ENCODE measurements at regions not wholly inside any gene's neighbourhood (a gene's known extent, or its start where the extent isn't known, plus 50 kb on each side); places are given as distances from the start of the nearest gene placed in this dataset.

DNA sequence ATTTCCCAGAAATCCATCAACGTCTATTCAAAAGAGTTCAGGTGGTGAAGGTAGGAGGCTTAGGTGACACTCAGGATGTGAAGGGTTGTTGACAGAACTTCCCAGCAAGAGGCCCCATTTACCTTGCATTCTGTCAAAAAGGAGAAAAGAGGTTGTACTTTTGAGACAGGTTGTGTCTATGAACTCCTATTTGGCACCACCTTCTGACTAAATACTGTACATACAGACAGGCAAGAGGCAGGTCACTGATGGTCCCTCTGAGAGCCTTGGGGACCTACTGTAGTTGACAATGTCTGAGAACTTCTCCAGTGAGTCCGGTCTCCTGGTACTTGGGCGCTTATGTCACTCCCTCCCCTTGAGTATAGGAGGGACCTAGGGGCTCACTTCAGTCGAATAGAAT lies 479.3 kb upstream of the ZFHX3 start:
- Histone ChIP-seq H4K20me1 (ENCODE audit: insufficient read depth, low read length) (no peaks in the 10 kb centered on the region), H4K5ac (ENCODE audit: low read depth, low read length) (no peak overlapping the region), H2BK20ac (ENCODE audit: low read depth, low read length) (no peak overlapping the region), H2BK120ac (ENCODE audit: low read depth, low read length) (no peak overlapping the region), H3K9me3 (ENCODE audit: control insufficient read depth, insufficient read depth, low read length) (no peaks in the 10 kb centered on the region; the same call in 1 of the 2 replicates), H3K4me3 (ENCODE audit: insufficient read depth, low read depth, low read length) (no peak overlapping the region), H3K56ac (ENCODE audit: extremely low read depth, insufficient read depth, low read length) (no peak overlapping the region), H3K4me2 (ENCODE audit: low read depth, low read length) (no peak overlapping the region), H3K27ac (ENCODE audit: insufficient read depth, low read length) (no peak overlapping the region), H3K23ac (ENCODE audit: low read depth, low read length) (no peak overlapping the region), H4K91ac (ENCODE audit: insufficient read depth, low read depth, low read length) (no peak overlapping the region), H3K14ac (replicated peaks; ENCODE audit: low read depth, low read length) (no peak overlapping the region), H3K4ac (ENCODE audit: low read depth, low read length) (no peak overlapping the region), H2BK15ac (ENCODE audit: low read depth, low read length) (no peak overlapping the region), H2AFZ (replicated peaks; ENCODE audit: low read length, poor library complexity) (no peak overlapping the region), H2AK5ac (ENCODE audit: low read depth, low read length) (no peak overlapping the region), H2AK9ac (replicated peaks; ENCODE audit: low read depth, low read length, poor library complexity) (no peak overlapping the region), H3K27me3 (ENCODE audit: control insufficient read depth, insufficient read depth, low read length) (no peaks in the 10 kb centered on the region), H4K8ac (ENCODE audit: low read depth in 2 of 2, low read length in 2 of 2) (no peak overlapping the region), H3K9ac (ENCODE audit: low read depth, low read length) (no peak overlapping the region), H3K36me3 (ENCODE audit: control insufficient read depth, insufficient read depth, low read length) (no peaks in the 10 kb centered on the region), H3K79me1 (ENCODE audit: low read depth in 1 of 2, low read length in 2 of 2) (no peaks in the 10 kb centered on the region), H3K18ac (ENCODE audit: low read depth, low read length) (no peak overlapping the region), H3K4me1 (ENCODE audit: control insufficient read depth, insufficient read depth, low read length) (no peaks in the 10 kb centered on the region), H3K9me1 (ENCODE audit: insufficient read depth, low read length) (no peaks in the 10 kb centered on the region), H2BK5ac (ENCODE audit: low read depth, low read length, poor library complexity, severe bottlenecking) (no peak overlapping the region)
- in situ Hi-C loops (cut with MboI; ENCODE audit: low sequenced_read_pairs) = no loop called here
- dilution Hi-C loops (cut with HindIII; ENCODE audit: low sequenced_read_pairs, unreplicated experiment) = no loop called here
- TF ChIP-seq, protein P1, sequence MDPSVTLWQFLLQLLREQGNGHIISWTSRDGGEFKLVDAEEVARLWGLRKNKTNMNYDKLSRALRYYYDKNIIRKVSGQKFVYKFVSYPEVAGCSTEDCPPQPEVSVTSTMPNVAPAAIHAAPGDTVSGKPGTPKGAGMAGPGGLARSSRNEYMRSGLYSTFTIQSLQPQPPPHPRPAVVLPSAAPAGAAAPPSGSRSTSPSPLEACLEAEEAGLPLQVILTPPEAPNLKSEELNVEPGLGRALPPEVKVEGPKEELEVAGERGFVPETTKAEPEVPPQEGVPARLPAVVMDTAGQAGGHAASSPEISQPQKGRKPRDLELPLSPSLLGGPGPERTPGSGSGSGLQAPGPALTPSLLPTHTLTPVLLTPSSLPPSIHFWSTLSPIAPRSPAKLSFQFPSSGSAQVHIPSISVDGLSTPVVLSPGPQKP (IDR thresholded peaks at IDR 0.05; ENCODE audit: borderline replicate concordance, low read depth, low read length) = no peak
- TF ChIP-seq CHD1 (IDR thresholded peaks at IDR 0.05; ENCODE audit: low read depth, low read length) (no peak), BHLHE40 (IDR thresholded peaks at IDR 0.05; ENCODE audit: low read depth, low read length) (no peak), NFE2L2 (IDR thresholded peaks at IDR 0.05; ENCODE audit: low read depth, low read length) (no peak), RFX5 (IDR thresholded peaks at IDR 0.05; ENCODE audit: low read depth, low read length) (no peak), MAZ (IDR thresholded peaks at IDR 0.05; ENCODE audit: borderline replicate concordance, low read depth, low read length) (no peak), MAFK (IDR thresholded peaks at IDR 0.05; ENCODE audit: low read depth, low read length) (no peak), SMC3 (IDR thresholded peaks at IDR 0.05; ENCODE audit: low read depth, low read length) (no peak), RAD21 (IDR thresholded peaks at IDR 0.05; ENCODE audit: low read length) (no peak), MXI1 (IDR thresholded peaks at IDR 0.05; ENCODE audit: borderline replicate concordance, low read depth, low read length) (no peak), RCOR1 (IDR thresholded peaks at IDR 0.05; ENCODE audit: insufficient replicate concordance, low read length) (no peak), POLR2A (IDR thresholded peaks at IDR 0.05; ENCODE audit: low read depth, low read length) (no peak), CEBPB (IDR thresholded peaks at IDR 0.05; ENCODE audit: low read depth, low read length) (no peak), FOS (IDR thresholded peaks at IDR 0.05; ENCODE audit: low read depth, low read length) (no peak)
- TF ChIP-seq, protein P2, sequence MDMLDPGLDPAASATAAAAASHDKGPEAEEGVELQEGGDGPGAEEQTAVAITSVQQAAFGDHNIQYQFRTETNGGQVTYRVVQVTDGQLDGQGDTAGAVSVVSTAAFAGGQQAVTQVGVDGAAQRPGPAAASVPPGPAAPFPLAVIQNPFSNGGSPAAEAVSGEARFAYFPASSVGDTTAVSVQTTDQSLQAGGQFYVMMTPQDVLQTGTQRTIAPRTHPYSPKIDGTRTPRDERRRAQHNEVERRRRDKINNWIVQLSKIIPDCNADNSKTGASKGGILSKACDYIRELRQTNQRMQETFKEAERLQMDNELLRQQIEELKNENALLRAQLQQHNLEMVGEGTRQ (IDR thresholded peaks at IDR 0.05; ENCODE audit: low read depth, low read length) = no peak
- TF ChIP-seq, protein P3, sequence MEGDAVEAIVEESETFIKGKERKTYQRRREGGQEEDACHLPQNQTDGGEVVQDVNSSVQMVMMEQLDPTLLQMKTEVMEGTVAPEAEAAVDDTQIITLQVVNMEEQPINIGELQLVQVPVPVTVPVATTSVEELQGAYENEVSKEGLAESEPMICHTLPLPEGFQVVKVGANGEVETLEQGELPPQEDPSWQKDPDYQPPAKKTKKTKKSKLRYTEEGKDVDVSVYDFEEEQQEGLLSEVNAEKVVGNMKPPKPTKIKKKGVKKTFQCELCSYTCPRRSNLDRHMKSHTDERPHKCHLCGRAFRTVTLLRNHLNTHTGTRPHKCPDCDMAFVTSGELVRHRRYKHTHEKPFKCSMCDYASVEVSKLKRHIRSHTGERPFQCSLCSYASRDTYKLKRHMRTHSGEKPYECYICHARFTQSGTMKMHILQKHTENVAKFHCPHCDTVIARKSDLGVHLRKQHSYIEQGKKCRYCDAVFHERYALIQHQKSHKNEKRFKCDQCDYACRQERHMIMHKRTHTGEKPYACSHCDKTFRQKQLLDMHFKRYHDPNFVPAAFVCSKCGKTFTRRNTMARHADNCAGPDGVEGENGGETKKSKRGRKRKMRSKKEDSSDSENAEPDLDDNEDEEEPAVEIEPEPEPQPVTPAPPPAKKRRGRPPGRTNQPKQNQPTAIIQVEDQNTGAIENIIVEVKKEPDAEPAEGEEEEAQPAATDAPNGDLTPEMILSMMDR (conservative IDR thresholded peaks at IDR 0.05; ENCODE audit: low read depth, low read length) = no peak
- intact Hi-C loops (cut with micrococcal nuclease) = no loop called here
- ATAC-seq (ENCODE audit: low read depth) = no peak
- ChIA-PET CTCF (no interaction called here), POLR2A (ENCODE audit: unreplicated experiment) (no interaction called here)
- no TSS peak for BruUV-seq (replicated peaks)
- peak; percentile 1 for DNase-seq
- WGBS, 2 experiments (ENCODE audit: extremely low coverage in 2 of 2, insufficient read length in 1 of 2) = 30% methylated on average over 2 of the region's 4 CpGs; no CpG with 5 or more reads in 1 of the 2 experiments
